HEK293 (cell line): ENCODE measurements at regions not wholly inside any gene's neighbourhood (a gene's known extent, or its start where the extent isn't known, plus 50 kb on each side); places are given as distances from the start of the nearest gene placed in this dataset.

Source experiments
- CTCF ChIA-PET: fragments of 350-600 bp; formaldehyde crosslinking; extraction: SDS; loops from one replicate; lab custom pipeline; 2021; ENCODE audit warnings: antibody characterized with exemption; lab: Yijun Ruan, JAX
- POLR2A ChIA-PET: fragments of 300-600 bp; formaldehyde crosslinking; extraction: SDS; loops from one replicate; lab custom pipeline; 2020; ENCODE audit warnings: antibody characterized with exemption, inconsistent platforms; lab: Yijun Ruan, JAX
- H3K27ac ChIP-seq: fragments of 200-500 bp; sonication (Bioruptor generic); 2 replicates; pipeline ENCODE4 v1.5.1; 2014; ENCODE audit warnings: low read depth, low read length, control low read depth, inconsistent platforms; ENCODE audit errors: extremely low read depth
- H3K36me3 ChIP-seq, 2 experiments: fragments of 200-500 bp in 1 of 2; sonication (Bioruptor generic) in 1 of 2; 1 replicate in 1 of 2; 2 replicates in 1 of 2; pipeline ENCODE4 v1.5.1; 2014 to 2017; ENCODE audit warnings: inconsistent platforms in 2 of 2, low read length in 2 of 2; ENCODE audit not compliant: control insufficient read depth in 2 of 2, insufficient read depth in 1 of 2
- H3K4me1 ChIP-seq: fragments of 200-500 bp; sonication (Bioruptor generic); 2 replicates; pipeline ENCODE4 v1.5.1; 2014; ENCODE audit warnings: mild to moderate bottlenecking, low read length, inconsistent platforms; ENCODE audit not compliant: control insufficient read depth, insufficient read depth
- H3K4me3 ChIP-seq: 2 replicates; pipeline ENCODE4 v1.5.1; 2011; ENCODE audit warnings: low read depth, mild to moderate bottlenecking, control low read depth, low read length, moderate library complexity
- H3K9me3 ChIP-seq: fragments of 200-500 bp; sonication (Bioruptor generic); 2 replicates; pipeline ENCODE4 v1.5.1; 2014; ENCODE audit warnings: low read depth, low read length, inconsistent platforms; ENCODE audit not compliant: control insufficient read depth, insufficient read depth
- CTCF ChIP-seq: fragments of 450-650 bp; formaldehyde crosslinking; IDR thresholded peaks from 2 replicates; pipeline ENCODE4 v1.5.1; 2016; ENCODE audit warnings: missing biosample characterization, missing genetic modification characterization
- KLF8 ChIP-seq: fragments of 450-650 bp; formaldehyde crosslinking; IDR thresholded peaks from 2 replicates; pipeline ENCODE4 v1.5.1; 2016; ENCODE audit warnings: missing biosample characterization, missing genetic modification characterization
- PBX3 ChIP-seq: sonication (generic); formaldehyde crosslinking; IDR thresholded peaks from 2 replicates; pipeline ENCODE4 v1.8.1; 2022; ENCODE audit warnings: mild to moderate bottlenecking, moderate library complexity, missing genetic modification reagents
- PRDM1 ChIP-seq: fragments of 450-650 bp; formaldehyde crosslinking; IDR thresholded peaks from 2 replicates; pipeline ENCODE4; 2016; ENCODE audit warnings: missing biosample characterization, missing genetic modification characterization
- SCRT2 ChIP-seq: fragments of 450-650 bp; formaldehyde crosslinking; IDR thresholded peaks from 2 replicates; pipeline ENCODE4 v1.5.1; 2016; ENCODE audit warnings: missing biosample characterization, missing genetic modification characterization
- SP3 ChIP-seq: fragments of 450-650 bp; formaldehyde crosslinking; IDR thresholded peaks from 2 replicates; pipeline ENCODE4 v1.5.1; 2016; ENCODE audit warnings: missing biosample characterization, missing genetic modification characterization
- TRIM28 ChIP-seq: IDR thresholded peaks from 2 replicates; pipeline ENCODE4 v1.6.1; 2011; ENCODE audit warnings: low read length, control low read depth, borderline replicate concordance
- ZBTB17 ChIP-seq: fragments of 450-650 bp; formaldehyde crosslinking; IDR thresholded peaks from 2 replicates; pipeline ENCODE4 v1.5.1; 2016; ENCODE audit warnings: missing biosample characterization, missing genetic modification characterization
- ZBTB7A ChIP-seq: fragments of 450-650 bp; formaldehyde crosslinking; IDR thresholded peaks from 2 replicates; pipeline ENCODE4 v1.5.1; 2016; ENCODE audit warnings: low read depth, missing biosample characterization, missing genetic modification characterization
- ZNF202 ChIP-seq: fragments of 450-650 bp; formaldehyde crosslinking; IDR thresholded peaks from 2 replicates; pipeline ENCODE4 v1.5.1; 2016; ENCODE audit warnings: missing biosample characterization, missing genetic modification characterization, borderline replicate concordance
- ZNF223 ChIP-seq: fragments of 450-650 bp; formaldehyde crosslinking; IDR thresholded peaks from 2 replicates; pipeline ENCODE4 v1.5.1; 2016; ENCODE audit warnings: missing biosample characterization, missing genetic modification characterization
- ZNF37A ChIP-seq: fragments of 450-650 bp; IDR thresholded peaks from 2 replicates; pipeline ENCODE4 v1.5.1; 2018; ENCODE audit warnings: missing biosample characterization, missing genetic modification characterization
- ZNF518A ChIP-seq: fragments of 450-650 bp; formaldehyde crosslinking; conservative IDR thresholded peaks from 2 replicates; pipeline ENCODE4 v1.5.1; 2016; ENCODE audit warnings: low read depth, missing biosample characterization, missing genetic modification characterization
- ZNF530 ChIP-seq: fragments of 450-650 bp; formaldehyde crosslinking; IDR thresholded peaks from 2 replicates; pipeline ENCODE4 v1.5.1; 2016; ENCODE audit warnings: low read depth, missing biosample characterization, missing genetic modification characterization
- ZNF596 ChIP-seq: fragments of 450-650 bp; IDR thresholded peaks from 2 replicates; pipeline ENCODE4 v1.5.0; 2018; ENCODE audit warnings: missing biosample characterization, mild to moderate bottlenecking, missing genetic modification characterization, moderate library complexity
- ZNF654 ChIP-seq: fragments of 450-650 bp; formaldehyde crosslinking; IDR thresholded peaks from 2 replicates; pipeline ENCODE4 v1.5.1; 2016; ENCODE audit warnings: low read depth, missing biosample characterization, missing genetic modification characterization
- ZNF660 ChIP-seq: fragments of 450-650 bp; IDR thresholded peaks from 2 replicates; pipeline ENCODE4 v1.5.1; 2018; ENCODE audit warnings: missing biosample characterization, mild to moderate bottlenecking, missing genetic modification characterization
- ZNF777 ChIP-seq: fragments of 450-650 bp; formaldehyde crosslinking; IDR thresholded peaks from 2 replicates; pipeline ENCODE4 v1.5.1; 2017; ENCODE audit warnings: missing biosample characterization, missing genetic modification characterization, borderline replicate concordance
- ZNF830 ChIP-seq: fragments of 450-650 bp; IDR thresholded peaks from 2 replicates; pipeline ENCODE4 v1.5.0; 2018; ENCODE audit warnings: missing biosample characterization, missing genetic modification characterization, low read depth, mild to moderate bottlenecking, moderate library complexity
- ZSCAN16 ChIP-seq: fragments of 450-650 bp; formaldehyde crosslinking; IDR thresholded peaks from 2 replicates; pipeline ENCODE4 v1.5.1; 2016; ENCODE audit warnings: missing biosample characterization, missing genetic modification characterization

DNA sequence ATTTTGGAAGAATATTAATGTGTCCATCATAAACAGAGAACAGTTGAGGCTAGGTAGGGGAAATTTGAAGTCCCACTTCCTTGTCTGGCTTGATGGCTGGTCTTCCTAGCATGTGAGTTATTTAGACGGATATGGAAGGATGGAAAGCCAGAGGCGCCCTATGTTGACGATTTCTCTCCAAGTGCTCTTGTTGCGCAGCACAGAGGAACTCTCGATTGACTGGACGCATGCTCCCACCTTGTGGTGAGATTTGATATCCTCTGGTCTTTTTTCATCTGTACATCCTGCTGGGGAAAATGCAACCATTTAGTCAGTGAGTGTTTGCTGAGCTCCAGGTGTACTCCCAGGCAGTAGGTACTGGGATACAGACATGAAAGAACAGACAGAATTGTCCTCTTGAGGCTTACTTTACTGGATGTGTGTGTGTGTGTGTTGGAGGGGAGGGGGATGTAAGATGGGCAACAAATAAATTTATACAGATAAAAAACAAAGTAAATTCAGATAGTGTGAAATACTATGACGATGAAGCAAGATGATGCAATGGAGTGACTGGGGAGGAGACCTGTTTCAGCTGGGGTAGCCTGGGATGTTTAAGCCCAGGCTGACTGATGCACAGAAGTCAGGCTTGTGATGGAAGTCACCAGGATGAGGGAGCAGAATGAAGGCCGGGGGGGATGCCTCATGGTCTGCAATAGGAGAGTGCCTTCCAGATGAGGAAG, 137.2 kb downstream of the TRIM43 start:
- ChIA-PET CTCF (interaction anchor here (0.6 to 1.5 kb wide), 8 partner anchors 24 to 384 kb away, joined by 3 to 7 read pairs (median 4); no protein-coding TSS in a partner anchor), POLR2A (no interaction called here)
- TF ChIP-seq PRDM1 (tag by site-specific recombination) (0 out of 2 replicates have a peak, but pooled peaks have one; percentile 9), SCRT2 (tag by site-specific recombination) (peak; percentile 76), ZNF654 (tag by site-specific recombination) (peak; percentile 85), ZNF660 (0 out of 2 replicates have a peak, but pooled peaks have one; percentile 45), ZSCAN16 (tag by site-specific recombination) (peak; percentile 78), ZNF596 (no peak), ZNF223 (tag by site-specific recombination) (no peak), ZBTB17 (tag by site-specific recombination) (peak; percentile 54; the same call in 1 of the 2 replicates), CTCF (peak; percentile 68)
- no peaks in the 10 kb centered on the region for H3K36me3 ChIP-seq
- H3K4me1 ChIP-seq = no peaks in the 10 kb centered on the region
- H3K9me3 ChIP-seq = no peaks in the 10 kb centered on the region
- no peak overlapping the region for H3K27ac ChIP-seq
- no peak overlapping the region for H3K4me3 ChIP-seq

- no peak for TF ChIP-seq TRIM28
- no peak for TF ChIP-seq SP3
- no peak for TF ChIP-seq ZNF37A (tag by site-specific recombination)
- TF ChIP-seq ZNF830 = no peak
- no peak for TF ChIP-seq PBX3
- TF ChIP-seq ZBTB7A (tag by site-specific recombination) = no peak
- TF ChIP-seq KLF8 (tag by site-specific recombination) = no peak
- no peak for TF ChIP-seq ZNF202 (tag by site-specific recombination)
- TF ChIP-seq ZNF530 (tag by site-specific recombination) = no peak
- no peak for TF ChIP-seq ZNF518A (tag by site-specific recombination)
- no peak for TF ChIP-seq ZNF777 (tag by site-specific recombination)
- TF ChIP-seq, all 188 proteins: peak for 0
- no peaks in the 10 kb centered on the region for H3K9me3 ChIP-seq
- no peak overlapping the region for H3K4me3 ChIP-seq
- no peaks in the 10 kb centered on the region for H3K36me3 ChIP-seq
- H3K4me1 ChIP-seq = no peaks in the 10 kb centered on the region
- CTCF ChIA-PET = interaction anchor here (0.6 to 1.5 kb wide), 8 partner anchors 9 to 384 kb away, joined by 3 to 7 read pairs (median 4); no protein-coding TSS in a partner anchor
- POLR2A ChIA-PET = no interaction called here
- H3K27ac ChIP-seq = no peak overlapping the region
Observed at GRCh38 chr2:95729597-95729955, 137.8 kb downstream of the TRIM43 start.
